Breast epithelium (tissue), 4 donors: ENCODE measurements at regions not wholly inside any gene's neighbourhood (a gene's known extent, or its start where the extent isn't known, plus 50 kb on each side); places are given as distances from the start of the nearest gene placed in this dataset.

ENCODE experiments used
- DNase-seq, 2 donors: peaks; one replicate each; pipeline ENCODE4 v3.0.0-alpha.2; 2019; ENCODE audit warnings: low spot score in 2 of 2
- H3K27ac ChIP-seq, 2 donors: fragments of 200-600 bp; sonication (generic) in 1 of 2; one replicate each; pipeline ENCODE4 v1.5.1; 2016 to 2019; ENCODE audit warnings: mild to moderate bottlenecking in 1 of 2
- H3K27me3 ChIP-seq, 2 donors: fragments of 200-600 bp; sonication (generic) in 1 of 2; one replicate each; pipeline versions ENCODE4 v1.5.1 to v1.6.0; 2017 to 2019; ENCODE audit warnings: control low read depth in 1 of 2, mild to moderate bottlenecking in 1 of 2
- H3K36me3 ChIP-seq: fragments of 200-600 bp; one replicate; pipeline ENCODE4 v1.5.1; 2019
- H3K4me1 ChIP-seq, 2 donors: fragments of 200-600 bp; sonication (generic); one replicate each; pipeline ENCODE4 v1.5.1; 2016 to 2019; ENCODE audit warnings: control low read depth in 1 of 2
- H3K4me3 ChIP-seq, 3 donors: fragments of 200-600 bp; sonication (generic); 1 replicate in 2 of 3; 2 replicates in 1 of 3; pipeline ENCODE4 v1.5.1; 2016 to 2019; ENCODE audit warnings: mild to moderate bottlenecking in 3 of 3, moderate library complexity in 2 of 3
- H3K9me3 ChIP-seq, 2 donors: fragments of 200-600 bp; sonication (generic) in 1 of 2; one replicate each; pipeline ENCODE4 v1.5.1; 2016 to 2019; ENCODE audit warnings: control low read depth in 1 of 2
- POLR2A ChIP-seq: fragments of 450-650 bp; IDR thresholded peaks from one replicate; pipeline ENCODE4 v1.6.1; 2016; ENCODE audit warnings: antibody characterized with exemption, mild to moderate bottlenecking, moderate library complexity
- POLR2AphosphoS5 ChIP-seq, 3 donors: sonication (generic); formaldehyde crosslinking; IDR thresholded peaks; one replicate each; pipeline ENCODE4 v1.6.1; 2017; ENCODE audit warnings: antibody characterized with exemption in 3 of 3
- intact Hi-C: fragments of 100-400 bp; cut with DNase I; formaldehyde crosslinking; loops from one replicate; pipeline ENCODE4 v1.15.1; 2023; ENCODE audit warnings: low total_unique reads
- TF ChIP-seq, protein P1 (sequence below), 3 donors: fragments of 450-650 bp; IDR thresholded peaks; one replicate each; pipeline ENCODE4 v1.5.1; 2016 to 2017; ENCODE audit warnings: antibody characterized with exemption in 3 of 3, mild to moderate bottlenecking in 3 of 3, moderate library complexity in 3 of 3

DNA sequence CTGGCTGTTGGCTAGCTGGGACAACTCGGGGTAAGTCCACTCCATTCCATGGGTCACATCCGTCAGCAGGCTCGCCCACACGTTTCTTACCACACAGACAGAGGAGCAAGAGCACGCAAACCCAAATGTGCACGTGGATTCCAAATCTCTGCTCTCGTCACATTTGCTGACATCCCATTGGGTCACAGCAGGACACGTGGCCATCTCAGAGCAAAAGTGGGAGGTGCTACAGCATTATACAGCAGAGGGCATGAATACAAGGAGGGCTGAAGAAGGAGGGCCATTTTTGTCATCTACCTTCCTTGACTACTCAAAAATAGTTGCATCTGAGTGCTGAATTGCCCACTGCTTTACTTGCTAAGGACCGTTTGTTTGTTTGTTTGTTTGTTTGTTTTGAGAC is 84.7 kb downstream of the RBBP6 start:
- H3K36me3 ChIP-seq, result no peaks in the 10 kb centered on the region
- intact Hi-C loops, result no loop called here
- H3K4me1 ChIP-seq, result no peaks in the 10 kb centered on the region
- DNase-seq, result no peak
- TF ChIP-seq, protein P1, sequence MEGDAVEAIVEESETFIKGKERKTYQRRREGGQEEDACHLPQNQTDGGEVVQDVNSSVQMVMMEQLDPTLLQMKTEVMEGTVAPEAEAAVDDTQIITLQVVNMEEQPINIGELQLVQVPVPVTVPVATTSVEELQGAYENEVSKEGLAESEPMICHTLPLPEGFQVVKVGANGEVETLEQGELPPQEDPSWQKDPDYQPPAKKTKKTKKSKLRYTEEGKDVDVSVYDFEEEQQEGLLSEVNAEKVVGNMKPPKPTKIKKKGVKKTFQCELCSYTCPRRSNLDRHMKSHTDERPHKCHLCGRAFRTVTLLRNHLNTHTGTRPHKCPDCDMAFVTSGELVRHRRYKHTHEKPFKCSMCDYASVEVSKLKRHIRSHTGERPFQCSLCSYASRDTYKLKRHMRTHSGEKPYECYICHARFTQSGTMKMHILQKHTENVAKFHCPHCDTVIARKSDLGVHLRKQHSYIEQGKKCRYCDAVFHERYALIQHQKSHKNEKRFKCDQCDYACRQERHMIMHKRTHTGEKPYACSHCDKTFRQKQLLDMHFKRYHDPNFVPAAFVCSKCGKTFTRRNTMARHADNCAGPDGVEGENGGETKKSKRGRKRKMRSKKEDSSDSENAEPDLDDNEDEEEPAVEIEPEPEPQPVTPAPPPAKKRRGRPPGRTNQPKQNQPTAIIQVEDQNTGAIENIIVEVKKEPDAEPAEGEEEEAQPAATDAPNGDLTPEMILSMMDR (IDR thresholded peaks at IDR 0.05), result no peak
- no peak for TF ChIP-seq POLR2A
- TF ChIP-seq POLR2AphosphoS5 (IDR thresholded peaks at IDR 0.05), result no peak
- H3K27me3 ChIP-seq, result no peaks in the 10 kb centered on the region
- H3K27ac ChIP-seq, result no peak overlapping the region
- no peak overlapping the region for H3K4me3 ChIP-seq
- no peaks in the 10 kb centered on the region for H3K9me3 ChIP-seq

DNA sequence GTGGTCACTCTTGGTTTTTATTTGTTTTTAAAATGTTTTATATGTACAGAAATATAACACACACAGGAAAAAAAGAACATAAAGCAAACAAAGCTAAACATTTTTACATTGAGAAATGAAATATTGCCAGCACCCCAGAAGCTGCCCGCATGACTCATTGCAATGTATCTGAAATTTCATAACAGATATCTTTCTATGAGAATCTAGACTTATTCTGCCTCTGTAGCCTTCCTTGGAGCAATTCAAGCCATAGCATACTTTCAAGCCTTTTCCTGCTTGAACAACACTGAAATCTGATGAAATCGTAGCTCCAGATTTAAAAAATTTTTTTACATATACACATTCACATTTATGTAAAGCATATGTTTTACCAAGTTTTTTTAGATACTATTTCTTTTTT is 86.9 kb downstream of the RBBP6 start:
- DNase-seq, result no peak
- no peak overlapping the region for H3K4me3 ChIP-seq
- no peaks in the 10 kb centered on the region for H3K9me3 ChIP-seq
- no peaks in the 10 kb centered on the region for H3K36me3 ChIP-seq
- TF ChIP-seq POLR2A, result no peak
- TF ChIP-seq, protein P1 (IDR thresholded peaks at IDR 0.05), result no peak
- TF ChIP-seq POLR2AphosphoS5 (IDR thresholded peaks at IDR 0.05), result no peak
- intact Hi-C loops, result no loop called here
- H3K4me1 ChIP-seq, result no peaks in the 10 kb centered on the region
- H3K27me3 ChIP-seq, result no peaks in the 10 kb centered on the region
- no peak overlapping the region for H3K27ac ChIP-seq

DNA sequence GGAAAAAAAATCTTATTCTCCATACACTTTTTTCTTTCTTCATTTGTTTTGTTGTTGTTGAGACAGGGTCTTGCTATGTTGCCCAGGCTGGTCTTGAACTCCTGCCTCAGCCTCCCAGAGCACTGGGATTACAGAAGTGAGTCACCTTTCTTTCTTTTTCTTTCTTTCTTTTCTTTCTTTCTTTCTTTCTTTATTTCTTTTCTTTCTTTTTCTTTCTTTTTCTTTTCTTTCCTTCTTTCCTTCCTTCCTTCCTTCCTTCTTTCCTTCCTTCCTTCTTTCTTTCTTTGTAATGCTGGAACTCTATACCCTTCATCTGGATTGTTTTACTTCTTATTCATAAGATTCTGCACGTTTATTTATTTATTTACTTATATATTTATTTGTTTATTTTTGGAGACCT is 94.5 kb upstream of the TNRC6A start:
- Histone ChIP-seq H3K27me3 (no peaks in the 10 kb centered on the region), H3K9me3 (no peaks in the 10 kb centered on the region), H3K4me3 (no peak overlapping the region), H3K27ac (no peak overlapping the region), H3K4me1 (peaks cover 0 to 8% of the 10 kb centered on the region in 2 donors), H3K36me3 (no peaks in the 10 kb centered on the region)
- TF ChIP-seq, protein P1 (IDR thresholded peaks at IDR 0.05), result no peak
- TF ChIP-seq POLR2AphosphoS5 (IDR thresholded peaks at IDR 0.05) (no peak), POLR2A (no peak)
- DNase-seq, result no peak
- intact Hi-C loops, result no loop called here

DNA sequence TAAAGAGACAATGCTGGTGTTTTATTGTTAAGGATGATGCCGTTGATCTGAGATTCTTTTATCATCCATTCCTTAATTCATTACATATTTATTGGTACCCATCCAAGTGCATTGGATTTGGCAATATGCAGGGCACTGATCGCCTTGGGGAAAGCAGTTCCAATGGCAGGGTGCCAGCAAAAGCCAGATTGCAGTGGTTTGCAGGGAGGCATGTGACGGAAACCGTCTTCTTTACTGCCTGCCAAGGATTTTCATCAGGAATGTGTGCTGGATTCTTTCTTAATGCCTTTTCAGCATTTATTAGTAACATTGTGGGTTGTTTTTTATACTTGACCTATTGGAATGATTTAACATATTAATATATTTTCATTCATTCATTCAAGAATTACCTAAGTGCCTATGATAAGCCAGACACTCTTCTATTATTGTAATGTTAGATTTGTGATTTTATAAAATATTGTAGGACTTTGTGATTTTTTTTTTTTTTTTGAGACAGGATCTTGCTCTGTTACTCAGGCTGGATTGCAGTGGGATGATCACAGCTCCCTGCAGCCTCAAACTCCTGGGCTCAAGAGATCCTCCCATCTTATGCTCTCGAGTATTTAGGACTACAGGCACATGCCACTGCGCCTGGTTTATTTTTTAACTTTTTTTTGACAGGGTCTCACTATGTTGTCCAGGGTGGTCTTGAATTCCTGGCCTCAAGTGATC is 93.4 kb upstream of the TNRC6A start:
- Histone ChIP-seq H3K36me3 (no peaks in the 10 kb centered on the region), H3K27ac (peak overlapping the region in 1 of 2 donors; percentile 14), H3K27me3 (no peaks in the 10 kb centered on the region)

DNA sequence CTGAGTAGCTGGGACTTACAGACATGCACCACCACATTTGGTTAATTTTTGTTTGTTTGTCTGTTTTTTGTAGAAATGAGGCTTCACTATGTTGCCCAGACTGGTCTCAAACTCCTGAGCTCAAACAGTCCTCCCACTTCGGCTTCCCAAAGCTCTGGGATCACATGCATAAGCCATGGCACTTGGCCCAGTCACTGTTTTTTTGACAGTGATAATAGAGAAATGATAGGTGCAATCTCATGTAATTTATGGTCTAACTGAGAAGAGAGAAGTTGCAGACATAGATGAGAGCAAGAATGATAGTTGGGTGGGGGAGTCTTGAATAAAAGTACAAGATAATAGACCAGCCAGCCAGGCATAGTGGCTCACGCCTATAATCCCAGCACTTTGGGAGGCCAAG is 89.7 kb upstream of the TNRC6A start:
- intact Hi-C loops, result no loop called here
- Histone ChIP-seq H3K36me3 (no peaks in the 10 kb centered on the region), H3K27me3 (no peaks in the 10 kb centered on the region), H3K4me1 (peaks cover 0 to 8% of the 10 kb centered on the region in 2 donors), H3K9me3 (no peaks in the 10 kb centered on the region), H3K4me3 (no peak overlapping the region), H3K27ac (no peak overlapping the region)
- DNase-seq, result no peak
- TF ChIP-seq POLR2A (no peak), POLR2AphosphoS5 (IDR thresholded peaks at IDR 0.05) (no peak)
- TF ChIP-seq, protein P1 (IDR thresholded peaks at IDR 0.05), result no peak

More for the DNA sequence above, 93.4 kb upstream of the TNRC6A start:
- Histone ChIP-seq H3K4me1 (peaks cover 0 to 8% of the 10 kb centered on the region in 2 donors), H3K9me3 (no peaks in the 10 kb centered on the region), H3K4me3 (no peak overlapping the region)
- intact Hi-C loops, result no loop called here
- TF ChIP-seq POLR2AphosphoS5 (IDR thresholded peaks at IDR 0.05), result peak; percentile 68 to 92 (median 86)
- TF ChIP-seq, protein P1 (IDR thresholded peaks at IDR 0.05), result no peak
- TF ChIP-seq POLR2A, result no peak
- DNase-seq, result peak; percentile 78 to 79
